ENCODE measurements at regions not wholly inside any gene's neighbourhood (a gene's known extent, or its start where the extent isn't known, plus 50 kb on each side); places are given as distances from the start of the nearest gene placed in this dataset.

- no peak for TF ChIP-seq POLR2A (IDR thresholded peaks at IDR 0.05)
- TF ChIP-seq CTCF (IDR thresholded peaks at IDR 0.05), result no peak
These were observed 73.1 kb upstream of the IRX1 start for GRCh38 chr5:3522491-3522890.

Measured in lower leg skin (tissue), 3 donors.